PC-9 (cell line): ENCODE measurements at regions not wholly inside any gene's neighbourhood (a gene's known extent, or its start where the extent isn't known, plus 50 kb on each side); places are given as distances from the start of the nearest gene placed in this dataset.

ENCODE experiments used
- CTCF ChIP-seq: fragments of 200-600 bp; sonication (generic); conservative IDR thresholded peaks from 2 replicates; pipeline ENCODE4 v1.6.1; 2017; ENCODE audit warnings: mixed run types, antibody characterized with exemption, mild to moderate bottlenecking, moderate library complexity
- EZH2 ChIP-seq: fragments of 200-600 bp; sonication (generic); IDR thresholded peaks from 2 replicates; pipeline ENCODE4 v1.8.0; 2017; ENCODE audit warnings: antibody characterized with exemption, low read depth

- TF ChIP-seq CTCF (no peak), EZH2 (no peak)
Observed at GRCh38 chr5:74567411-74567995, 73.0 kb downstream of the ENC1 start.
